ENCODE measurements at regions not wholly inside any gene's neighbourhood (a gene's known extent, or its start where the extent isn't known, plus 50 kb on each side); places are given as distances from the start of the nearest gene placed in this dataset.

GRCh38 chr13:106846571-106847448 lies 278.9 kb upstream of the ARGLU1 start:
- Histone ChIP-seq H3K4me3 (replicated peaks in 1 of 3; ENCODE audit: insufficient read depth in 1 of 3, low read depth in 1 of 3, low read length in 3 of 3) (no peak overlapping the region), H3K9ac (replicated peaks; ENCODE audit: extremely low read depth, insufficient read depth, low read length) (no peak overlapping the region), H3K9me1 (replicated peaks; ENCODE audit: control insufficient read depth, extremely low read depth, insufficient read depth, low read length) (no peaks in the 10 kb centered on the region), H3K4me2 (ENCODE audit: insufficient read depth, low read length) (no peak overlapping the region), H3K27me3 (ENCODE audit: control insufficient read depth in 2 of 2, insufficient read depth in 2 of 2, low read length in 2 of 2) (no peaks in the 10 kb centered on the region), H3K79me2 (ENCODE audit: control insufficient read depth, insufficient read depth, low read length) (no peaks in the 10 kb centered on the region), H3K9me3 (replicated peaks; ENCODE audit: control insufficient read depth, insufficient read depth, low read length) (no peaks in the 10 kb centered on the region), H3K36me3 (ENCODE audit: control insufficient read depth in 2 of 2, extremely low read depth in 1 of 2, insufficient read depth in 2 of 2, low read length in 2 of 2) (no peaks in the 10 kb centered on the region), H2AFZ (ENCODE audit: low read depth, low read length) (no peak overlapping the region), H3K27ac (ENCODE audit: insufficient read depth, low read depth, low read length) (no peak overlapping the region), H4K20me1 (replicated peaks; ENCODE audit: control insufficient read depth, extremely low read depth, insufficient read depth, low read length) (no peaks in the 10 kb centered on the region), H3K4me1 (ENCODE audit: control insufficient read depth, extremely low read depth, insufficient read depth, low read length) (no peaks in the 10 kb centered on the region)
- POLR2A ChIA-PET, result no interaction called here
- dilution Hi-C loops (cut with MboI; ENCODE audit: extremely low pct_ligation_motif_present, low sequenced_read_pairs) (no loop called here), intact Hi-C loops (cut with micrococcal nuclease) (no loop called here)
- CTCF ChIA-PET, result no interaction called here
- no TSS peak for BruUV-seq (replicated peaks)
- DNase-seq (ENCODE audit: low read depth, low spot score) (no peak), FAIRE-seq (no peak)
- no peak for TF ChIP-seq POLR2AphosphoS5 (IDR thresholded peaks at IDR 0.05; ENCODE audit: insufficient read depth, low read depth, low read length)
- no peak for TF ChIP-seq CTCF (IDR thresholded peaks at IDR 0.05; ENCODE audit: extremely low read depth in 1 of 2, insufficient read depth in 1 of 2, low read depth in 1 of 2, low read length in 2 of 2)
- no peak for TF ChIP-seq GATA2 (IDR thresholded peaks at IDR 0.05; ENCODE audit: insufficient read depth, insufficient read length, low read depth, low read length)
- no peak for TF ChIP-seq MYC (IDR thresholded peaks at IDR 0.05; ENCODE audit: low read depth, low read length)
- TF ChIP-seq JUN (IDR thresholded peaks at IDR 0.05; ENCODE audit: borderline replicate concordance, insufficient read depth, insufficient read length, low read depth), result no peak
- no peak for TF ChIP-seq FOS (IDR thresholded peaks at IDR 0.05; ENCODE audit: borderline replicate concordance, insufficient read depth, low read length)
- TF ChIP-seq EZH2 (IDR thresholded peaks at IDR 0.05; ENCODE audit: borderline replicate concordance, low read depth, low read length, severe bottlenecking), result no peak
- no peak for TF ChIP-seq MAX (IDR thresholded peaks at IDR 0.05; ENCODE audit: insufficient read depth, insufficient read length)
